ENCODE measurements at regions not wholly inside any gene's neighbourhood (a gene's known extent, or its start where the extent isn't known, plus 50 kb on each side); places are given as distances from the start of the nearest gene placed in this dataset.

DNA sequence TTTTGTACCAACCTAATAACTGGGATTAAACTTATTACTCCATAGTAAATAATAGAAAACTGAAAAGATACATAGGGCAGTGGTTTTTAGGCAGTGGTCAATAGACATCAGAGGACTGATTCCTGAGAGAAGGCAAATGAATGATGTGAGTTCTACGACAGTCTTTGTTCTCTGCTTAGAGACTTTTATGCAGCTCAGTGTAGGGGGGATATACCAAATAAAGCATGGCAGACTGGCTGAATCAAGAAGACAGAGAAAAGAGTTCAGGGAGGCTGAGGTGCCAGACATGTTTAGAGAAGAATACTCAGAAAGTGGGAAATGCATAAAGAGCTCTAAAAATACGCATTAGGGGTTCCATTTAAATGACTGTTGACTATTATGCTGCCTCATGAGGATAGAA, 320.8 kb upstream of the FAR2 start:
- no peak for TF ChIP-seq CTCF (IDR thresholded peaks at IDR 0.05)
- no peak for TF ChIP-seq POLR2A (IDR thresholded peaks at IDR 0.05)
